Activated T-cell treated with anti-CD3 and anti-CD28 coated beads, Interleukin-2, amount 50 U/mL, for 4 hours (primary cell): ENCODE measurements at regions not wholly inside any gene's neighbourhood (a gene's known extent, or its start where the extent isn't known, plus 50 kb on each side); places are given as distances from the start of the nearest gene placed in this dataset.

Experiments used
- ATAC-seq, 2 donors: fragments of 200-7000 bp; cut with Tn5 transposase; one replicate each; pipeline ENCODE4 v1.10.0; 2021
- DNase-seq: peaks from one replicate; pipeline ENCODE4 v3.0.0-alpha.2; 2020
- H3K27me3 Mint-ChIP-seq: one replicate; pipeline ENCODE4 v1.8.0; 2021; ENCODE audit warnings: low read depth, mixed read lengths
- H3K36me3 Mint-ChIP-seq: one replicate; pipeline ENCODE4 v1.8.0; 2022; ENCODE audit warnings: mixed read lengths; ENCODE audit not compliant: insufficient read depth
- H3K4me1 Mint-ChIP-seq: one replicate; pipeline ENCODE4 v1.8.0; 2021; ENCODE audit warnings: low read depth, mixed read lengths
- H3K4me3 Mint-ChIP-seq: one replicate; pipeline ENCODE4 v1.8.0; 2021; ENCODE audit warnings: mild to moderate bottlenecking, moderate library complexity, mixed read lengths
- H3K9me3 Mint-ChIP-seq: one replicate; pipeline ENCODE4 v1.8.0; 2021; ENCODE audit warnings: mixed read lengths

GRCh38 chr13:106700007-106700406 is 132.1 kb upstream of the ARGLU1 start:
- no peaks in the 10 kb centered on the region for H3K9me3 Mint-ChIP-seq
- no peaks in the 10 kb centered on the region for H3K4me1 Mint-ChIP-seq
- H3K4me3 Mint-ChIP-seq, result no peak overlapping the region
- H3K36me3 Mint-ChIP-seq, result no peaks in the 10 kb centered on the region
- no peak for ATAC-seq
- no peaks in the 10 kb centered on the region for H3K27me3 Mint-ChIP-seq
- no peak for DNase-seq

DNA sequence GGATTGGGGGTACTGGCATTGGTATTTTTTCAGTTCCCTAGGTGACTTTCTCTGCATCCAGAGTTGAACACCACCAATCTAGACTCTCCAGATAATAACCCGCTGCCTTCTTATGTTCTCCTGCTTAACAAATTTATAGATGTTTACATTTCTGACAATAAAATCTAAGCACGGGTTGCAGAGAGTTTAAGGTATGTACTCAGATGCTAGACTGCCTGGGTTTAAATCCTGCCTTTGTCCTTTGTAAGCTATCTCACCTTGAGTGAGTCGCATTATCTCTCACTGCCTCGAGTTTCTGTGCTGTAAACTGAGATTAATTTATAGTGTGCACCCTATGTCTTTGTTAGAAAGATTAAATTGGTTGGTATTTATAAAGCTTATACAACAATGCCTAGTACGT is 131.4 kb upstream of the ARGLU1 start:
- DNase-seq, result no peak
- Mint-ChIP-seq H3K36me3 (no peaks in the 10 kb centered on the region), H3K4me1 (no peaks in the 10 kb centered on the region), H3K9me3 (no peaks in the 10 kb centered on the region), H3K4me3 (no peak overlapping the region), H3K27me3 (no peaks in the 10 kb centered on the region)
- ATAC-seq, result no peak

- H3K27me3 Mint-ChIP-seq, result no peaks in the 10 kb centered on the region
- ATAC-seq (no peak), DNase-seq (no peak)
- no peaks in the 10 kb centered on the region for H3K9me3 Mint-ChIP-seq
- H3K36me3 Mint-ChIP-seq, result no peaks in the 10 kb centered on the region
- H3K4me1 Mint-ChIP-seq, result no peaks in the 10 kb centered on the region
- no peak overlapping the region for H3K4me3 Mint-ChIP-seq
These were observed 128.8 kb upstream of the ARGLU1 start for GRCh38 chr13:106696719-106697118.

GRCh38 chr13:106696140-106696539 is 128.2 kb upstream of the ARGLU1 start:
- Mint-ChIP-seq H3K9me3 (no peaks in the 10 kb centered on the region), H3K4me1 (no peaks in the 10 kb centered on the region), H3K4me3 (no peak overlapping the region), H3K36me3 (no peaks in the 10 kb centered on the region), H3K27me3 (peaks cover 2% of the 10 kb centered on the region)
- DNase-seq (no peak), ATAC-seq (no peak)

- ATAC-seq (no peak), DNase-seq (no peak)
- no peaks in the 10 kb centered on the region for H3K4me1 Mint-ChIP-seq
- no peaks in the 10 kb centered on the region for H3K9me3 Mint-ChIP-seq
- H3K4me3 Mint-ChIP-seq, result no peak overlapping the region
- H3K36me3 Mint-ChIP-seq, result no peaks in the 10 kb centered on the region
- H3K27me3 Mint-ChIP-seq, result peaks cover 2% of the 10 kb centered on the region
These were observed 127.2 kb upstream of the ARGLU1 start for GRCh38 chr13:106695139-106695538.

DNA sequence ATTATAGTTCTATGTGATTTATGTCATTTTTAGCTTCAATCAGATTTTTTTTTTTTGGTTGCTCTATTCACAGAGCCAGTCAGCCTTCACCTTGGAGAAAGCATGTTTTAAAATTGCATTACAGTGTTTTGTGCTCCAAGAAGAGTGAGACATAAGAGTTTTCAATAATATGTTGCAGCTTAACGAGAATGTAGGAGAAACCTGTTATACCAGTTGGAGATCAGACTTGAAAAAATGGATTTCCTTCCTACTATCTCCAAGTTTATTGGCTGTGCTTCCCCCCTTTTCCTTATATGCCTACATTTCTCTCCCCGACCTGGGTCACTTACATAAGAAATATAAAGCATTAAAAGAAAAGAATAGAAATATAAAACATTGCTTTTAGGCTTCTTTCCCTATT is 123.9 kb upstream of the ARGLU1 start:
- Mint-ChIP-seq H3K27me3 (peaks cover 2% of the 10 kb centered on the region), H3K4me1 (no peaks in the 10 kb centered on the region), H3K36me3 (no peaks in the 10 kb centered on the region), H3K9me3 (no peaks in the 10 kb centered on the region), H3K4me3 (no peak overlapping the region)
- ATAC-seq (no peak), DNase-seq (no peak)

DNA sequence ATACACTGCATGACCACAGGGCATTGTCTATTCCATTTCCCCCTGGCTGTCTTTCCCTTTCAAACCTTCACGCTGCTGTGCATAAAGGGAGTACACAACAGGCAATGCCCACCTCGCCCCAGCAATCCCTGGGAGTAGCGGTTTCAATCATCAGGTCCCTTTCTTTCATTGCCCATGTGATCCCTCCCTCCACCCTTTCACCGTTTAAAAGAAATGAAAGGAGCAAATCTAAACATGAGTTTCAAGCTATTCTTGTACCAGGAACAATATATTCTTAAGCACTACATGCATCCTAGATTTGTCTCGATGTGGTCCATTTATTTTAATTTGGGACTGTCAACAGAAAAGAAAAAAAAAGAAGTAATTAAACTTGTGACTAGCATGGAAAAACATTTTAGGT is 123.4 kb upstream of the ARGLU1 start:
- H3K4me1 Mint-ChIP-seq, result no peaks in the 10 kb centered on the region

DNA sequence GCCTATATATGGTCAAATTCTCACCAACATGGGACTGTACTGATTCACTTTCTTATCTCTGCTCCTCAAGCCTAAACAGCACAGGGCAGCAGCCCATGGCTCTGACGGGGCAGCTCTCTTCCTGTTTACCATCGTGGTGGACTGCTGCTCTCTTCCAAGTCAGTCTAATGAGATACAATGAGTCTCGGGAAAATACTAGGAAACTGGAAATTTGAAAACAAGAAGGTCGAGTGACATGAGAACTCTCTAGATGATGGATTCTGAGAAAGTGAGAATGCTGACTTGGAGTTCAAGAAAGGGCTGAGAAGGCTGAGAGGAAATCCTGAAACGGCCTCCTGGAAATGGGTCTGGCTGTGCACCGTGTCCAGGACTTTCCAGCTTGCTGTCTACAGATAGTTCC is 122.8 kb upstream of the ARGLU1 start:
- H3K36me3 Mint-ChIP-seq, result no peaks in the 10 kb centered on the region
- no peak overlapping the region for H3K4me3 Mint-ChIP-seq
- H3K4me1 Mint-ChIP-seq, result no peaks in the 10 kb centered on the region
- ATAC-seq (no peak), DNase-seq (no peak)
- peaks cover 2% of the 10 kb centered on the region for H3K27me3 Mint-ChIP-seq
- no peaks in the 10 kb centered on the region for H3K9me3 Mint-ChIP-seq

More for the DNA sequence above, 123.4 kb upstream of the ARGLU1 start:
- Mint-ChIP-seq H3K36me3 (no peaks in the 10 kb centered on the region), H3K4me3 (no peak overlapping the region), H3K27me3 (peaks cover 2% of the 10 kb centered on the region), H3K9me3 (no peaks in the 10 kb centered on the region)
- ATAC-seq (no peak), DNase-seq (no peak)

GRCh38 chr13:106689906-106690305 is 122.0 kb upstream of the ARGLU1 start:
- ATAC-seq (no peak), DNase-seq (no peak)
- Mint-ChIP-seq H3K36me3 (no peaks in the 10 kb centered on the region), H3K27me3 (peaks cover 2% of the 10 kb centered on the region), H3K4me1 (no peaks in the 10 kb centered on the region), H3K9me3 (no peaks in the 10 kb centered on the region), H3K4me3 (no peak overlapping the region)

- Mint-ChIP-seq H3K4me3 (no peak overlapping the region), H3K4me1 (no peaks in the 10 kb centered on the region), H3K9me3 (no peaks in the 10 kb centered on the region), H3K27me3 (peaks cover 2% of the 10 kb centered on the region), H3K36me3 (no peaks in the 10 kb centered on the region)
- DNase-seq, result no peak
- ATAC-seq, result no peak
These were observed 121.0 kb upstream of the ARGLU1 start for GRCh38 chr13:106688940-106689339.

GRCh38 chr13:106686163-106686562 is 118.2 kb upstream of the ARGLU1 start:
- Mint-ChIP-seq H3K4me3 (no peak overlapping the region), H3K27me3 (peaks cover 1% of the 10 kb centered on the region), H3K9me3 (no peaks in the 10 kb centered on the region), H3K36me3 (no peaks in the 10 kb centered on the region), H3K4me1 (no peaks in the 10 kb centered on the region)
- no peak for ATAC-seq
- no peak for DNase-seq

DNA sequence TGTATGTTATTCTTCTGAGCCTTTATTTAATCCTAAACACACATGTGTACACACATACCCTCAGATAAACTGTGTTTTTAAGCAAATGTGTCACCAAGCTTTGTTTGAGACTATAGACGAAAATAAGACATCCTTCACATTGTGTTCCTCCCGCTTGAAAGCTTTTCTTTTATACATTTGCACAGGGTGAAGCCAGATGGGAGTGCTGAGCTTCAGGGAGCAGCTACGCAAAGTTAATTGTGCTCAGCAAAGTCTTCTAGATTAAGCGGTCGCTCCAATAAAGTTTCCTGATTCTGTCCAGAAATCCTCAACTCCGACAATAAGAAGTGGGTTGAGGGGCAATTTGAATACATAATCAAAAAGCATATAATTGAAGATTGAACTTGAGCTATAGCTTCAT is 117.2 kb upstream of the ARGLU1 start:
- no peaks in the 10 kb centered on the region for H3K27me3 Mint-ChIP-seq
- H3K9me3 Mint-ChIP-seq, result no peaks in the 10 kb centered on the region
- no peaks in the 10 kb centered on the region for H3K36me3 Mint-ChIP-seq
- H3K4me1 Mint-ChIP-seq, result no peaks in the 10 kb centered on the region
- ATAC-seq (no peak), DNase-seq (no peak)
- H3K4me3 Mint-ChIP-seq, result no peak overlapping the region

GRCh38 chr13:106683918-106684317 is 116.0 kb upstream of the ARGLU1 start:
- H3K27me3 Mint-ChIP-seq, result no peaks in the 10 kb centered on the region
- no peaks in the 10 kb centered on the region for H3K36me3 Mint-ChIP-seq
- ATAC-seq (no peak), DNase-seq (no peak)
- H3K9me3 Mint-ChIP-seq, result no peaks in the 10 kb centered on the region
- H3K4me1 Mint-ChIP-seq, result no peaks in the 10 kb centered on the region
- H3K4me3 Mint-ChIP-seq, result no peak overlapping the region

DNA sequence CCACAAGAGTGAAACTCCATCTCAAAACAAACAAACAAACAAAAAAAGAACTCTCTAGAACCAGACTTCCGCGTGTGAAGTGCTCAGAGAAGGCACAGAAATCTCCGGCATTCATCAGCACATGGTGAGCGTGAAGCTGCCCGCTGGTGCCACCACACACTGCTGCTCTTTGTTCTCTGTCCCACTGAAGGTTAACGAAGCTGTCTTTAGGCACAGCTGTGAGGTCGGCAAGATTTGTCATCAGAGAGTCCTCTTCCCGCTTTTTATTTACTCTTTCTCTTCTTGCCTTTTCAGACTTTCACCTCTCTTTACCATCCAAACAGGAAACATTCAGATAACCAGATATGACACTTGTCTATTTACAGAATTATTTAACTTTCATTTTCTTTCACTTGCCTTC is 115.2 kb upstream of the ARGLU1 start:
- no peaks in the 10 kb centered on the region for H3K9me3 Mint-ChIP-seq
- no peaks in the 10 kb centered on the region for H3K27me3 Mint-ChIP-seq
- no peak overlapping the region for H3K4me3 Mint-ChIP-seq
- ATAC-seq, result no peak
- DNase-seq, result no peak
- no peaks in the 10 kb centered on the region for H3K4me1 Mint-ChIP-seq
- no peaks in the 10 kb centered on the region for H3K36me3 Mint-ChIP-seq

DNA sequence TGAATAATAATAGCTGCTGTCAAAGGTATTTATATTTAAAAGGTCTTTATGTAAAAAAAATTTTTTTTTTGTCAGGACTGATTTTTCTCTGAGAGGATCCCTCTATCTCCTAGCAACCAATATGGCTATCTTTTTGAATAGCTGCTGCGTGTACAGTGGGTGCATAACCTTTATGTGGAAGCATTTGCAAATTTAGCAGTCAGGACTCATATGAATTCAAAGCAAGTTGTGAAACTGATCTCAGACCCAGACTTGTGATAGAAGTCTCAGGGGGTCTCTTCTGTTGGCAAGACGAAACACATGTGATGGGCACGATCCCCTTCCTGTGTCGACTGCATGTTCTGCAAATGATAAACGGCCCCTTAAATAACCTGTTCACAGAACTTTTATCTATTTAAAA is 114.1 kb upstream of the ARGLU1 start:
- no peaks in the 10 kb centered on the region for H3K27me3 Mint-ChIP-seq
- no peak for DNase-seq

GRCh38 chr13:106681536-106681935 is 113.6 kb upstream of the ARGLU1 start:
- no peak for DNase-seq
- no peaks in the 10 kb centered on the region for H3K27me3 Mint-ChIP-seq
- H3K4me3 Mint-ChIP-seq, result no peak overlapping the region
- H3K9me3 Mint-ChIP-seq, result no peaks in the 10 kb centered on the region
- H3K36me3 Mint-ChIP-seq, result no peaks in the 10 kb centered on the region
- no peaks in the 10 kb centered on the region for H3K4me1 Mint-ChIP-seq
- ATAC-seq, result no peak

More for the DNA sequence above, 114.1 kb upstream of the ARGLU1 start:
- no peaks in the 10 kb centered on the region for H3K9me3 Mint-ChIP-seq
- H3K4me1 Mint-ChIP-seq, result no peaks in the 10 kb centered on the region
- no peak overlapping the region for H3K4me3 Mint-ChIP-seq
- H3K36me3 Mint-ChIP-seq, result no peaks in the 10 kb centered on the region
- ATAC-seq, result no peak
